ENCODE measurements at regions not wholly inside any gene's neighbourhood (a gene's known extent, or its start where the extent isn't known, plus 50 kb on each side); places are given as distances from the start of the nearest gene placed in this dataset.

DNA sequence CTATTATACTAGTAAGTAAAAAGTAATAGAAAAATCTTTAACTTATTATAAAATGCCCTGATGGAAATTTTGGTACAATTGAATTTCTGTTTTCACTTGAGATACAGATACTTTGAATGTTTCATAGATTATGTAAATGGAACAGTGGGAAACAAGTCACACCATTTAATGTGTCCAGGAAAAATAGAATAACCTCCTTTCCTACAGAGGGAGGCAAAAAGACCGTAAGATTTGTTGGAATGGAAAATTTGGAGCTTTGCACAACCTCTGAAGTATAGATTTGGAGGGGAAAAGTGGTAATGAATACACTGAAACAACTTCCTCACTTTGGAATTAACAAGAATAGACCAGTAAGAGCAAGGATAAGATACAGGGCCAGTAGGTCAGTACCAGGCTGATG lies 149.2 kb upstream of the L3MBTL4 start:
- Histone ChIP-seq H3K4me3 (no peak overlapping the region), H3K4me1 (ENCODE audit: low read depth) (no peaks in the 10 kb centered on the region), H3K9me3 (no peaks in the 10 kb centered on the region), H3K36me3 (ENCODE audit: low read depth) (no peaks in the 10 kb centered on the region)
- DNase-seq (no peak), ATAC-seq (no peak)
- intact Hi-C loops (cut with DNase I, micrococcal nuclease): no loop called here
- TF ChIP-seq, protein P1, sequence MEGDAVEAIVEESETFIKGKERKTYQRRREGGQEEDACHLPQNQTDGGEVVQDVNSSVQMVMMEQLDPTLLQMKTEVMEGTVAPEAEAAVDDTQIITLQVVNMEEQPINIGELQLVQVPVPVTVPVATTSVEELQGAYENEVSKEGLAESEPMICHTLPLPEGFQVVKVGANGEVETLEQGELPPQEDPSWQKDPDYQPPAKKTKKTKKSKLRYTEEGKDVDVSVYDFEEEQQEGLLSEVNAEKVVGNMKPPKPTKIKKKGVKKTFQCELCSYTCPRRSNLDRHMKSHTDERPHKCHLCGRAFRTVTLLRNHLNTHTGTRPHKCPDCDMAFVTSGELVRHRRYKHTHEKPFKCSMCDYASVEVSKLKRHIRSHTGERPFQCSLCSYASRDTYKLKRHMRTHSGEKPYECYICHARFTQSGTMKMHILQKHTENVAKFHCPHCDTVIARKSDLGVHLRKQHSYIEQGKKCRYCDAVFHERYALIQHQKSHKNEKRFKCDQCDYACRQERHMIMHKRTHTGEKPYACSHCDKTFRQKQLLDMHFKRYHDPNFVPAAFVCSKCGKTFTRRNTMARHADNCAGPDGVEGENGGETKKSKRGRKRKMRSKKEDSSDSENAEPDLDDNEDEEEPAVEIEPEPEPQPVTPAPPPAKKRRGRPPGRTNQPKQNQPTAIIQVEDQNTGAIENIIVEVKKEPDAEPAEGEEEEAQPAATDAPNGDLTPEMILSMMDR (IDR thresholded peaks at IDR 0.05): no peak

DNA sequence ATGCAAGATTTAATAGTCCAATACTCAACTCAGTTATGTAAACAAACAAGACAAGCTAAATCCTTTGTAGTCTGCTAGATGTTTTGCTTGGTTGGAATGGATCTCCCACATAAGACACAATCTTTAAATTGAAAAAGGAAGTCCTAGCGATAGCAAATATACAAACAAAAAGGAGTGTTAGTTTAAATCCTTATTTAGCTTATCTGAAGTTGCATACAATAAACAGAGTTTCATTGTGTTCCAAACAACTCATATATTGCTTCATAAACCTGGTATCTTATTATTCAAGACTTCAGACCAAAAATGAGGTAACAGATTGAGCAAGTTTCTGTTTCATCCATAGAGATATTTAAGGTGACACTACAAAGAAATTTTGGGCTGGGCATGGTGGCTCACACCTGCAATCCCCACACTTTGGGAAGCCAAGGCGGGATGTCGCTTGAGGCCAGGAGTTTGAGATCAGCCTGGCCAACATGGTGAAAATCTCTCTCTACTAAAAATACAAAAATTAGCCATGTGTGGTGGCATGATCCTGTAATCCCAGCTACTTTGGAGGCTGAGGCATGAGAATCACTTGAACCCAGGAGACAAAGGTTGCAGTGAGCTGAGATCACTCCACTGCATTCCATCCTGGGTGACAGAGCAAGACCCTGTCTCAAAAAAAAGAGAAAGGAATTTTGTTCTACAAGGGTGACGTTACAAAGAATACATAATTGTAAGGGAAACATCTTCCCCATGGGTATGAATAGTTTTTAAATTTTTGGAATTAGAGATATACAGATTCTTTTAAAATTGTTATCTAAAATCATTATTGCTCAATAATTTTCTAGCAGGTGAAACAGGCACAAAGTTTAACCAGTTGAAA lies 150.5 kb upstream of the L3MBTL4 start:
- no peaks in the 10 kb centered on the region for H3K36me3 ChIP-seq (ENCODE audit: low read depth)
- intact Hi-C loops (cut with DNase I, micrococcal nuclease): no loop called here
- no peak overlapping the region for H3K4me3 ChIP-seq
- no peak for DNase-seq
- TF ChIP-seq, protein P1 (IDR thresholded peaks at IDR 0.05): no peak
- ATAC-seq: no peak
- no peaks in the 10 kb centered on the region for H3K9me3 ChIP-seq
- no peaks in the 10 kb centered on the region for H3K4me1 ChIP-seq (ENCODE audit: low read depth)

DNA sequence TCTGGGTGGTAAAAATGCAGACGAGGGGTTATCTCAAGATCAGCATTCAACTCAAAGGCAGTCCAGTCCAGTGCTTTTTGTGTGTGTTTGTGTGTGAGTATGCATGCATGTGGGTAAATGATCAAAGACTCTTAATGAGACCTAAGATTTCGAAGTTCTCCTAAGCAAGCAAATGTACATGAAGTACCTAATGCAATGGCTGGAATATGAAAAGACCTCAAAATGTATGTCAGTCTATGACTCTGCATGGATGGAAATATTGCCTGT lies 151.0 kb upstream of the L3MBTL4 start:
- TF ChIP-seq, protein P1 (IDR thresholded peaks at IDR 0.05): no peak
- Histone ChIP-seq H3K4me1 (ENCODE audit: low read depth) (no peaks in the 10 kb centered on the region), H3K36me3 (ENCODE audit: low read depth) (no peaks in the 10 kb centered on the region), H3K4me3 (no peak overlapping the region), H3K9me3 (no peaks in the 10 kb centered on the region)
- intact Hi-C loops (cut with DNase I, micrococcal nuclease): no loop called here
- ATAC-seq (no peak), DNase-seq (no peak)

DNA sequence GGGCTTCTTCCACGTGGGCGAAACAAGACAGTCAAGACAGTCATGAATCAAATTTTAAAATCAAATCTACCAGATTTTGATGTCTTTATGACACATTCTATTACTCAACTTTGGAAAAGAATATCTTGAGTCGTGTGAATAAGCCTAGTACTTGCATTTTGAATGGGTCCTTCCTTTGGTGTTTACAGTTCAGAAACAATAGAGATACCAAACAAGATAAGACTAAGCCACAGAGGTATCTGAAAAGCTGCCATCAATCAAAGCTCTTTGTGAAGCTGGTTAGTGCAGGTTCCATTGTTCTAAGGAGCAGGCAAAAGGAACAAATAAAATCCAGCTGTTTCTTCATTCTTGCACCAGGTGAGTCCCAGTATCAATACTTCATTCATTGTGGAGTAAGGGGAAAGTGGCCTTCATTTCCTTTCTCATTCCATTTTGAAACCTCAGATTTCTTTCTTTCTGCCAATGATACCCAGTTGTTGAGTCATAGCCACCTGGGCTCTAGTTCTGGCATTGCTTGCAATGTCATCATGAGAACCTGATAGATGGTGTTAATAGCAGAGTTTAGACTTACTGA lies 151.7 kb upstream of the L3MBTL4 start:
- TF ChIP-seq, protein P1 (IDR thresholded peaks at IDR 0.05): no peak
- ATAC-seq (no peak), DNase-seq (no peak)
- H3K4me3 ChIP-seq: no peak overlapping the region
- H3K9me3 ChIP-seq: no peaks in the 10 kb centered on the region
- H3K4me1 ChIP-seq (ENCODE audit: low read depth): no peaks in the 10 kb centered on the region
- intact Hi-C loops (cut with DNase I, micrococcal nuclease): no loop called here
- no peaks in the 10 kb centered on the region for H3K36me3 ChIP-seq (ENCODE audit: low read depth)

DNA sequence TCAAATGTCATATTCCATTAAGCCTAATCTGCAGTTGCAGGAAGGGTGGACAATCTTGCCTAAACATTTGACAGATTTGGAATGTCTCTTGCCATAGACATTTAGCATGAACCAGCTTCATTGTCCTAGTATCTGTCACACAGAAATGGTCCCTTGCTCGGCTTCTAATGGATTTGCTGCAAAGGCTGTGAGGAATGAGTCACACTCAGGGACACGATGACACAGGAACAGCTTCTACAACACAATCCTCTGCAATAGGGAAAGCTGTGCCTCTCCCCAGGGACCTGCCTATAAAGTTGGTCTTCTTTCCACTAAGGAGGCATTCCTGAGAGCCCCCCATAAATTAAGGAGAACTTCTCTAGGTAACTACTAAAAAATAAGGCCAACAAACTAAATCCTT lies 155.1 kb upstream of the L3MBTL4 start:
- Histone ChIP-seq H3K9me3 (no peaks in the 10 kb centered on the region), H3K4me3 (no peak overlapping the region), H3K36me3 (ENCODE audit: low read depth) (no peaks in the 10 kb centered on the region), H3K4me1 (ENCODE audit: low read depth) (no peaks in the 10 kb centered on the region)
- ATAC-seq (no peak), DNase-seq (no peak)
- TF ChIP-seq, protein P1 (IDR thresholded peaks at IDR 0.05): no peak
- intact Hi-C loops (cut with DNase I, micrococcal nuclease): no loop called here

Measured in mucosa of descending colon (tissue), 3 donors.